ENCODE measurements at regions not wholly inside any gene's neighbourhood (a gene's known extent, or its start where the extent isn't known, plus 50 kb on each side); places are given as distances from the start of the nearest gene placed in this dataset.

DNA sequence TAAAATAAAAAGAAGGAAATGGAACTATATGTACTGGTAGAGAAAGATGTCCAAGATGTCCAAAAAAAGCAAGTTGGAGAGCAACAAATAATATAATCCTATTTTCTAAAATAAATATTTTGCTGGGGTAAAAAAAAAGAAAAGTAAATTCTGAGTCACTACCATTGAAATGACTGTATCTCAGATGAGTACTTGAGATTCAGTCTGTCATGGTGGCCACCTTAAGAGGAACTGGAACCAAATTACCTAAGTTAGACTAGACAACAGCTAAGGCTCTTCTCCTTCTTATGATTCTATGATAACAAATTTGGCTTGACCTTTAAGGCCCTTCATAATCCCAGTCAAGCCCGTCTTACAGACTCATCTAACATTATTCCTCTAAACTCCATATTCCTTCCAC is 270.6 kb upstream of the HES1 start:
- H4K20me1 ChIP-seq: peaks cover 26% of the 10 kb centered on the region
- no peak for TF ChIP-seq Cebpa-rat (IDR thresholded peaks at IDR 0.05)
- no peak overlapping the region for H3K9ac ChIP-seq
- H3K27me3 ChIP-seq: peaks cover 60% of the 10 kb centered on the region
- H3K4me1 ChIP-seq: peaks cover 37% of the 10 kb centered on the region
- H3K36me3 ChIP-seq: no peaks in the 10 kb centered on the region
- no peak overlapping the region for H3K27ac ChIP-seq
- no peak overlapping the region for H3K4me3 ChIP-seq
- no peaks in the 10 kb centered on the region for H3K9me3 ChIP-seq
- no peak overlapping the region for H3K4me2 ChIP-seq

DNA sequence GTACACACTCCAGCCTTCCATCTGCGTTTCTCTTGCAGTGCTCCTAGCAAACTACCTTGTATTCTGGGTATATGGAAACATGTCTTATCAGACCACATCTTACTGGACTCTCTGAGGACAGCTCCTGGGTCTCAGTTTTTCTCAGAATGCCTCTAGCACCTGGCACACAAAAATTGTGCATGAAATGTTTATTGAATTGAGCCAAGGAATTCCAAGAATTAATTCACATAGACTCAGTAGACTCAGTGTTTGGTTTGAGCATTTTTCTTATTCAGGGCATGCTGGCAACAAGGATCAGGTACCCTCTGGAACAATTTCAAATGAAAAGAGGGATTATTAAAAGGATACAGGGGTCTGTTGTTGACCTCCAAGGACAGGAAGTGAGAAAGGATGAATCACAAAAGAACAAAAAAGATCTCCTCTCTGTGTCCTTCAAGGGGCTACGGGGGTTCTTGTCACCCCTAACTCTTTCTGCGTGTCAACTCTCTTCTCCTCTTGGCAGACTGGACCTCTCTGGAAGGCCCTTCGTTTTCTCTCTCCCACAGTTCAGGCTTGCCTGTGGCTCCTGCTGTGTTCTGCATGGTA is 270.0 kb upstream of the HES1 start:
- Histone ChIP-seq H3K36me3 (no peaks in the 10 kb centered on the region), H4K20me1 (peaks cover 28% of the 10 kb centered on the region), H3K27me3 (peaks cover 66% of the 10 kb centered on the region), H3K9me3 (no peaks in the 10 kb centered on the region), H3K9ac (no peak overlapping the region), H3K4me1 (peaks cover 41% of the 10 kb centered on the region), H3K4me2 (no peak overlapping the region), H3K4me3 (no peak overlapping the region), H3K27ac (no peak overlapping the region)
- no peak for TF ChIP-seq Cebpa-rat (IDR thresholded peaks at IDR 0.05)

DNA sequence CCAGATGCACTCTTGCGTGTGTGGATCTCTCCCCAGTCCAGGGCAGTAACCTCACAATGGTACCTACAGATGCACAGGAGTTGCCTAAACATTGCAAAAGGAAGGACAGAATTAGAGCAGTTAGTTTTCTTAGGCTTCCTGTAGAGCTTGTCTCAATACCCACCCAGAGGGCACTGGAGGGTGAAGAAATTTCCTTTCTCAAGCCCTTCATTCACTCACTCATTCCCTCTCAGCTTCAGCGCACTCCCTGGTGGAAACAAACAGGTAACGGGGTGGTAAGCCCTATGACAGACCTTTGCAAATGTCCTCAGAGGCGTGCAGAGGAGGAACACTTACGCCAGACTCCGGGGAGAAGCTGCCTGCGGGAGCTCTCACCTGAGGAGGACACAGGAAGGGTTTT is 267.4 kb upstream of the HES1 start:
- no peaks in the 10 kb centered on the region for H3K36me3 ChIP-seq
- peaks cover 60% of the 10 kb centered on the region for H3K27me3 ChIP-seq
- H3K4me2 ChIP-seq: peak overlapping the region; percentile 85
- peaks cover 41% of the 10 kb centered on the region for H3K4me1 ChIP-seq
- peak; percentile 39; the same call in 1 of the 2 replicates for TF ChIP-seq Cebpa-rat (IDR thresholded peaks at IDR 0.05)
- H3K9me3 ChIP-seq: no peaks in the 10 kb centered on the region
- H3K27ac ChIP-seq: no peak overlapping the region
- no peak overlapping the region for H3K4me3 ChIP-seq
- no peak overlapping the region for H3K9ac ChIP-seq
- peaks cover 28% of the 10 kb centered on the region for H4K20me1 ChIP-seq

DNA sequence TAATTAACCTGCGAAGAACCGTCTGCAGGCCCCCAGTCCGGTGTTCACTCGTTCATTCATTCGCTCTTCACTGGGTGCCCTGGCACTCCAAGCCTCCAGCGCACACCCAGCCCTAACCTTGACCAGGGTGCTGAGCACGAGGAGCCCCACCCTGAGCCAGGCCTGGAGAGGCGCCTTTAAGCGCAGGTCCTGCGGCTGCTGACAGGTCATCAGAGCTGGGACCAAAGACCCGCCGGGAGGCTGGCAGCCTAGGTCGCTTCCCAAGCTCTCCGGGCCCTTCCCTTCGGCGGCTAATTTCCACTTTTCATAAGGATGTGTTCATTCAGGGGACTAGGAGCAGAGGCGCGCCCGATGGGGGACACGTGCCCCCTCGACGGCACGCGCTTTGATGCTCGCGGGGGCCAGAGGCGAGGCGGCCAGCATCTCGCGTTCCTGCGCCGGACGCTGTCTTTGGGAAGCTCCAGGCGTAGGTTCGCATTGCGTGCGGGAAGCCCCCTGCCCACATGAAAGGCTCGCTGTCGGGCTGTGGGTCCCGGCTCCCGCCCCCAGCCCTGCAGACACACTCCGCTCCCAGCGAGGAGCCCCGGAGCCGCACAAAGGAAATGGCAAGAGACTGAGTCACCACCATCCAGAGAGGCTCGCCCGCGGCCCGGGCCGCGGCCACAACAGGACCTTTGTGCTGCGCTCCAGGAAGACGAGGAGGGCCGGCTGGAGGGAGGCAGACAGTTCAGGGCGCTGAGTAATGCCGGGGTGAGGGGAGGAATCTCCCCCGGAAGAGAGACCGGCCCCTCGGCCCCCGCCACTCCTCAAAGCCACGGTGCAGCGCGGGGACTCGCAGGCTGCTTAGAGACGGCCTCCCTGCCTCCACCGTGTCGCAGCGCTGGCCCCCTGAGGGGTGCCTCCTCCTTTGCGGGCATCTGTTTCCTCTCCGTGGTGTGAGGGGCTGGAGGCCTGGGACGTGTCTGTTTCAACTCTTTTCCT is 266.4 kb upstream of the HES1 start:
- Histone ChIP-seq H3K9me3 (no peaks in the 10 kb centered on the region), H3K4me2 (peak overlapping the region; percentile 85), H3K36me3 (no peaks in the 10 kb centered on the region), H4K20me1 (peaks cover 28% of the 10 kb centered on the region), H3K4me1 (peaks cover 41% of the 10 kb centered on the region), H3K27ac (no peak overlapping the region), H3K4me3 (peak overlapping the region; percentile 32), H3K27me3 (peaks cover 52% of the 10 kb centered on the region), H3K9ac (no peak overlapping the region)
- no peak for TF ChIP-seq Cebpa-rat (IDR thresholded peaks at IDR 0.05)

DNA sequence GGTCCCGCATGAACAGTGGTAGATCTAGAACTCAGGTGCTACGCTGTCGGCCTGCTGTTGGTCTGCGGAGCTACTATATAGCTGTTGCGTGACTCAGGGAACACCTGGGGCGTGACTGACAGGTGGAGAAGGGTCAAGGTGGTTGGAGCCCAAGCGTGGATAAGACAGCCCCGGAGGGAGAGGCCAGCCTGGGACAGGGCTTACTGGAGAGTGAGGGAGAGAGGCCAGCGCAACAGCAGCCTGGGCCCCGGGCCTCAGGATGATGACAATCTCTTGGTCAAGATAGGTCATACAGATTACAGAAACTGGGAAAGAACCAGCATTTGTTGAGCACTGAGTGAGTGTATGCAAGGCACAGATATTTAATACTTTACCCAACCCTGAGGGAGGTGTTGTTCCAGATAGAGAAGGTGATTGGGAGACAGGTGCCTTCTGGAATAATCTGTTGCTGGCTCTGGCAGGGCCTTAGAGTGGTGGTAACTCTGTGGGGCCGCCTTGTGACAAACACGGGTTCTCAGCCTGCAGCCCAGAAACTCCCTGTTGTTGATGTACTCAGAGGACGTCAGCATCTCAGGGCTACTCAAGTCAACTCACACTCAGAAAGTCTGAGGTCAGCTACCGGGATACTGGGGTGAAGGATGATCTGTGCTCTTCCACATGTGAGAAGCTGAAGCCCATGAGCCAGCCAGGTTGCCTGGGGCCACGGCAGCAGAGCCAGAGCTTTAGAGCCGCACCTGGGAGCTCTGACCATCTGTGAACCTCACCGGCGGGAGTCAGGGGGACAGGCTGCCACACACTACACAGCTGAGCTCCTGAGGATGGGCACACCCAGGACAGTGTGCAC is 265.4 kb upstream of the HES1 start:
- Histone ChIP-seq H3K4me3 (no peak overlapping the region), H3K27ac (no peak overlapping the region), H3K4me1 (peaks cover 41% of the 10 kb centered on the region), H3K4me2 (peak overlapping the region; percentile 85), H3K36me3 (no peaks in the 10 kb centered on the region), H4K20me1 (peaks cover 28% of the 10 kb centered on the region), H3K9me3 (no peaks in the 10 kb centered on the region), H3K27me3 (peaks cover 44% of the 10 kb centered on the region), H3K9ac (no peak overlapping the region)
- no peak for TF ChIP-seq Cebpa-rat (IDR thresholded peaks at IDR 0.05)

DNA sequence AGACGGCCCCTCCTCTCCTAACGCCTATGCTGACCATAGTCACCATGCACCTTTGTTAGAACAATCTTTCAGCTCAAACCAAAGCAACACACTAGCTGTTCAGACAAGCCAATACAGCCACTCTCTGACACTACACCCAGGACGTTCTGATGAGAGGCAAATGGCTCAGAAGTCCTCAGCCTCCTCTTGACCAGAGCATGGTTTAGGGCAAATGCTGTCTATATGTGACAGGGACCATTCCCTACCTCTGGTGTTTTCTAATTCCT is 264.8 kb upstream of the HES1 start:
- H3K36me3 ChIP-seq: no peaks in the 10 kb centered on the region
- no peak for TF ChIP-seq Cebpa-rat (IDR thresholded peaks at IDR 0.05)
- no peak overlapping the region for H3K27ac ChIP-seq
- H3K9ac ChIP-seq: no peak overlapping the region
- H3K9me3 ChIP-seq: no peaks in the 10 kb centered on the region
- peaks cover 41% of the 10 kb centered on the region for H3K4me1 ChIP-seq
- H4K20me1 ChIP-seq: peaks cover 28% of the 10 kb centered on the region
- H3K4me3 ChIP-seq: no peak overlapping the region
- peaks cover 38% of the 10 kb centered on the region for H3K27me3 ChIP-seq
- no peak overlapping the region for H3K4me2 ChIP-seq

DNA sequence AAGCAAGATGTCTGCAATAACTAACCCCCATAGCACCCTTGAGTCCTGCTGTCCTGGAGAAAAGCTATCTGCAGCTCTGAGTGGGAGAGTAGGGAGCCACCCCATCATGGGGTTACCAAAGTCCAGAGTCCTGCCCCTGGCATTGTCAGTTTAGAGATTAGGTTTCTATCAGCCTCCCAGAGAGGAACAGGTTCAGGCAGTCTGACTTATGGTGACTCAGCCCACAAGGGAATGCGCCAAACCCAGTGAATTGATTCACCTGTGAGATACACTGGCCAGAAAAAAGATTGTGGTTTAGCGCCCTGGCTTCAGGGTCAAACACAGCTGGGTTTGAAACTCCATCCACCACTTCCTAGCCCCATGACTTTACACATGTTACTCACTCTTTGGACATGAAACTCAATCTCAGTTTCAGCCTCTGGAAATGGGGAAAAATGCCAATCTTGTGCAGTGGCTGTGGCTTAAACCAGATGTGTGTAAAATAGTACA is 263.6 kb upstream of the HES1 start:
- Histone ChIP-seq H4K20me1 (peaks cover 28% of the 10 kb centered on the region), H3K27ac (no peak overlapping the region), H3K9ac (no peak overlapping the region), H3K27me3 (peaks cover 29% of the 10 kb centered on the region), H3K4me2 (peak overlapping the region; percentile 6; the same call in 1 of the 2 replicates), H3K4me1 (peaks cover 34% of the 10 kb centered on the region), H3K9me3 (no peaks in the 10 kb centered on the region), H3K36me3 (no peaks in the 10 kb centered on the region), H3K4me3 (no peak overlapping the region)
- TF ChIP-seq Cebpa-rat (IDR thresholded peaks at IDR 0.05): no peak

DNA sequence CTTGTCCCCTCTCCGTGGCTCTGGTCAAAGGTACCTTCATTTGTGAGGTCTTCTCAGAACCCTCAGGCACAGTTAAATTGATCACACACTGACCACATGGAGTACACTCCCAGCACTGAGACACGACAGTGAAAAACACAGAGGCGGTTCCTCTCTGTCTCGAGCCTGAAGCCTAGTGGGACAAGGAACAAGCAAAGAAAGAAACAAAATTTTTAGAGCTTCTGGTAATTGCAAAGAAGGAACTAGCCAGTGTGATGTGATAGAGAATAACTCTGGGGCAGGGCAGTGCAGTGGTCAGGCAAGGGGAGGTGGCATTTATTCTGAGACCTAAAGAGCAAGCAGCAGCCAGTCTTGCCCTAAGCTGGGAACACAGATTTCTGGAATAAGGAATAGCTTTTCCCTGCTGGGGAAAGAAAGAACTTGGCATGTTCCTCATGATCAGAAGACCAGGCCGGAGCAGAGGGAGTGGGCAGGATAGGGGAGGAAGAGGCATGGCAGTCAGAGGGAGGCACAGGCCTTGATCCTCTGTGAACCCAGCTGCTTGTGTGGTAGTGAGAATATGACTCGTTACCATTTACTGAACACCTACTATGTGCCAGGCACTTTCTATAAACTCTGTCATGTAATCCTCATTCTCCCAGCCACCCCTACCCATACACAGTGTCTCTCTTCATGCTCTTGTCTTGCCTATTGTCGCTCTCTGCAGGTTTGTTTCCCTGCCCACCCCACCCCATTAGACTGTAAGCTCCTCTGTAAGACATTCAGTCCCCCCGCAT is 262.3 kb upstream of the HES1 start:
- Histone ChIP-seq H3K9me3 (no peaks in the 10 kb centered on the region), H3K27me3 (peaks cover 27% of the 10 kb centered on the region), H3K36me3 (no peaks in the 10 kb centered on the region), H3K4me1 (peaks cover 21% of the 10 kb centered on the region), H4K20me1 (peaks cover 19% of the 10 kb centered on the region), H3K27ac (no peak overlapping the region), H3K4me2 (no peak overlapping the region), H3K9ac (no peak overlapping the region), H3K4me3 (no peak overlapping the region)
- no peak for TF ChIP-seq Cebpa-rat (IDR thresholded peaks at IDR 0.05)

DNA sequence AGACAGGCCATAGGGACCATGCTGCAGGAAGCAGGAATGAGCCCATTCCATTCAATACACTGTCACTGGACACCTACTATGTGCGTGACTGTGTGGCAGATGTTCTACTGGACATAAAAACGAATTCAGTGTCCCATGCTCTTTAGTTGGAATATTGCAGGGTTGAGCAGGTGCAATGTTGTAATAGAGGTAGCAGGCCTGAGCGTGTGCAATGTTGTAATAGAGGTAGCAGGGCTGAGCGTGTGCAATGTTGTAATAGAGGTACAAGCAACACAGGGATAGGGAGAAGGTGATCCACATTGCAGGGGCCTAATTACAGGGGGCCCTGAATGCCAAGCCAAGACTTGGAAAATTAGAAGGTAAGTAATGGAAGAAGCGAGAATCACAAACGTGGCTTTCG is 261.4 kb upstream of the HES1 start:
- no peak overlapping the region for H3K27ac ChIP-seq
- no peaks in the 10 kb centered on the region for H3K36me3 ChIP-seq
- TF ChIP-seq Cebpa-rat (IDR thresholded peaks at IDR 0.05): no peak
- H3K9me3 ChIP-seq: no peaks in the 10 kb centered on the region
- H3K4me1 ChIP-seq: peaks cover 12% of the 10 kb centered on the region
- H3K9ac ChIP-seq: no peak overlapping the region
- H3K4me2 ChIP-seq: no peak overlapping the region
- peaks cover 18% of the 10 kb centered on the region for H3K27me3 ChIP-seq
- H3K4me3 ChIP-seq: no peak overlapping the region
- H4K20me1 ChIP-seq: peaks cover 10% of the 10 kb centered on the region

Data from BLaER1 (cell line).